ENCODE measurements at regions not wholly inside any gene's neighbourhood (a gene's known extent, or its start where the extent isn't known, plus 50 kb on each side); places are given as distances from the start of the nearest gene placed in this dataset.

GRCh38 chr10:130867446-130868194 lies 443.9 kb downstream of the TCERG1L start:
- no peak overlapping the region for H3K27ac ChIP-seq (replicated peaks)
- no peak for DNase-seq (ENCODE audit: low read depth in 1 of 2, low spot score in 1 of 2)
- H3K4me3 ChIP-seq (replicated peaks; ENCODE audit: insufficient read depth, low read length): no peak overlapping the region
- TF ChIP-seq GABPA (IDR thresholded peaks at IDR 0.05; ENCODE audit: low read depth): no peak
- TF ChIP-seq REST (IDR thresholded peaks at IDR 0.05; ENCODE audit: insufficient replicate concordance, low read depth): no peak
- TF ChIP-seq POLR2AphosphoS5 (IDR thresholded peaks at IDR 0.05; ENCODE audit: low read depth): no peak
- no peak for TF ChIP-seq SPI1 (IDR thresholded peaks at IDR 0.05; ENCODE audit: borderline replicate concordance, low read depth)
- no peak for TF ChIP-seq CTCF (IDR thresholded peaks at IDR 0.05; ENCODE audit: insufficient read depth, low read length)
- no peaks in the 10 kb centered on the region for H3K27me3 ChIP-seq (ENCODE audit: insufficient read depth, poor library complexity, severe bottlenecking)

GRCh38 chr10:130869179-130869841 lies 442.2 kb downstream of the TCERG1L start:
- no peak overlapping the region for H3K27ac ChIP-seq (replicated peaks)
- no peak overlapping the region for H3K4me3 ChIP-seq (replicated peaks; ENCODE audit: insufficient read depth, low read length)
- DNase-seq (ENCODE audit: low read depth in 1 of 2, low spot score in 1 of 2): no peak
- no peaks in the 10 kb centered on the region for H3K27me3 ChIP-seq (ENCODE audit: insufficient read depth, poor library complexity, severe bottlenecking)
- no peak for TF ChIP-seq GABPA (IDR thresholded peaks at IDR 0.05; ENCODE audit: low read depth)
- TF ChIP-seq REST (IDR thresholded peaks at IDR 0.05; ENCODE audit: insufficient replicate concordance, low read depth): no peak
- TF ChIP-seq CTCF (IDR thresholded peaks at IDR 0.05; ENCODE audit: insufficient read depth, low read length): no peak
- no peak for TF ChIP-seq SPI1 (IDR thresholded peaks at IDR 0.05; ENCODE audit: borderline replicate concordance, low read depth)
- TF ChIP-seq POLR2AphosphoS5 (IDR thresholded peaks at IDR 0.05; ENCODE audit: low read depth): no peak

GRCh38 chr10:130871406-130871805 lies 440.1 kb downstream of the TCERG1L start:
- TF ChIP-seq GABPA (IDR thresholded peaks at IDR 0.05; ENCODE audit: low read depth): no peak
- no peak for TF ChIP-seq REST (IDR thresholded peaks at IDR 0.05; ENCODE audit: insufficient replicate concordance, low read depth)
- no peak for TF ChIP-seq POLR2AphosphoS5 (IDR thresholded peaks at IDR 0.05; ENCODE audit: low read depth)
- no peak for TF ChIP-seq CTCF (IDR thresholded peaks at IDR 0.05; ENCODE audit: insufficient read depth, low read length)
- no peak for TF ChIP-seq SPI1 (IDR thresholded peaks at IDR 0.05; ENCODE audit: borderline replicate concordance, low read depth)
- no peak overlapping the region for H3K4me3 ChIP-seq (replicated peaks; ENCODE audit: insufficient read depth, low read length)
- H3K27ac ChIP-seq (replicated peaks): no peak overlapping the region
- no peaks in the 10 kb centered on the region for H3K27me3 ChIP-seq (ENCODE audit: insufficient read depth, poor library complexity, severe bottlenecking)
- DNase-seq (ENCODE audit: low read depth in 1 of 2, low spot score in 1 of 2): no peak
